ENCODE measurements at regions not wholly inside any gene's neighbourhood (a gene's known extent, or its start where the extent isn't known, plus 50 kb on each side); places are given as distances from the start of the nearest gene placed in this dataset.
"Not testable (repeated sequence)": the region's sequence is repeated elsewhere in the genome, so short reads cannot be mapped to it uniquely, and the experiment has no call there.

- H3K36me3 Mint-ChIP-seq (ENCODE audit: low read depth); H3F3A ChIP-seq (replicated peaks; ENCODE audit: low read depth); H3K4me2 ChIP-seq; H3K4me3 Mint-ChIP-seq; H3K4me3 ChIP-seq; H3K27me3 Mint-ChIP-seq (ENCODE audit: insufficient read depth, low read depth, poor library complexity); H3K27ac Mint-ChIP-seq; H3K27ac ChIP-seq (ENCODE audit: low read depth); H3K27me3 ChIP-seq (ENCODE audit: insufficient read depth); H2AFZ ChIP-seq; H3K9me2 ChIP-seq (ENCODE audit: insufficient read depth); ATAC-seq; H3K79me2 ChIP-seq (replicated peaks; ENCODE audit: insufficient read depth); H4K20me1 ChIP-seq (replicated peaks; ENCODE audit: insufficient read depth); H3K36me3 ChIP-seq (ENCODE audit: insufficient read depth); H3K9me3 Mint-ChIP-seq; DNase-seq (ENCODE audit: low spot score): not testable (repeated sequence)
- H3K4me1 ChIP-seq (ENCODE audit: insufficient read depth): peaks cover 22% of the 10 kb centered on the region
- peaks cover 25% of the 10 kb centered on the region for H3K4me1 Mint-ChIP-seq
Observed at GRCh38 chr5:50581845-50582244, 84.6 kb upstream of the PARP8 start.

- Histone ChIP-seq H4K20me1 (replicated peaks; ENCODE audit: insufficient read depth) (no peaks in the 10 kb centered on the region), H3K4me3 (no peak overlapping the region), H3K4me2 (no peak overlapping the region), H3K4me1 (ENCODE audit: insufficient read depth) (peaks cover 22% of the 10 kb centered on the region), H3K27me3 (ENCODE audit: insufficient read depth) (no peaks in the 10 kb centered on the region), H2AFZ (no peak overlapping the region), H3K27ac (ENCODE audit: low read depth) (no peak overlapping the region), H3K79me2 (replicated peaks; ENCODE audit: insufficient read depth) (no peaks in the 10 kb centered on the region), H3K36me3 (ENCODE audit: insufficient read depth) (no peaks in the 10 kb centered on the region), H3K9me2 (ENCODE audit: insufficient read depth) (no peaks in the 10 kb centered on the region), H3F3A (replicated peaks; ENCODE audit: low read depth) (no peaks in the 10 kb centered on the region)
- Mint-ChIP-seq H3K27me3 (ENCODE audit: insufficient read depth, low read depth, poor library complexity) (peaks cover 3% of the 10 kb centered on the region), H3K9me3 (peaks cover 3% of the 10 kb centered on the region; the same call in 1 of the 3 replicates), H3K4me1 (peaks cover 25% of the 10 kb centered on the region), H3K27ac (no peak overlapping the region), H3K4me3 (no peak overlapping the region), H3K36me3 (ENCODE audit: low read depth) (no peaks in the 10 kb centered on the region; the same call in 2 of the 3 replicates)
- no peak for ATAC-seq
- DNase-seq (ENCODE audit: low spot score): no peak
- TF ChIP-seq, protein P1, sequence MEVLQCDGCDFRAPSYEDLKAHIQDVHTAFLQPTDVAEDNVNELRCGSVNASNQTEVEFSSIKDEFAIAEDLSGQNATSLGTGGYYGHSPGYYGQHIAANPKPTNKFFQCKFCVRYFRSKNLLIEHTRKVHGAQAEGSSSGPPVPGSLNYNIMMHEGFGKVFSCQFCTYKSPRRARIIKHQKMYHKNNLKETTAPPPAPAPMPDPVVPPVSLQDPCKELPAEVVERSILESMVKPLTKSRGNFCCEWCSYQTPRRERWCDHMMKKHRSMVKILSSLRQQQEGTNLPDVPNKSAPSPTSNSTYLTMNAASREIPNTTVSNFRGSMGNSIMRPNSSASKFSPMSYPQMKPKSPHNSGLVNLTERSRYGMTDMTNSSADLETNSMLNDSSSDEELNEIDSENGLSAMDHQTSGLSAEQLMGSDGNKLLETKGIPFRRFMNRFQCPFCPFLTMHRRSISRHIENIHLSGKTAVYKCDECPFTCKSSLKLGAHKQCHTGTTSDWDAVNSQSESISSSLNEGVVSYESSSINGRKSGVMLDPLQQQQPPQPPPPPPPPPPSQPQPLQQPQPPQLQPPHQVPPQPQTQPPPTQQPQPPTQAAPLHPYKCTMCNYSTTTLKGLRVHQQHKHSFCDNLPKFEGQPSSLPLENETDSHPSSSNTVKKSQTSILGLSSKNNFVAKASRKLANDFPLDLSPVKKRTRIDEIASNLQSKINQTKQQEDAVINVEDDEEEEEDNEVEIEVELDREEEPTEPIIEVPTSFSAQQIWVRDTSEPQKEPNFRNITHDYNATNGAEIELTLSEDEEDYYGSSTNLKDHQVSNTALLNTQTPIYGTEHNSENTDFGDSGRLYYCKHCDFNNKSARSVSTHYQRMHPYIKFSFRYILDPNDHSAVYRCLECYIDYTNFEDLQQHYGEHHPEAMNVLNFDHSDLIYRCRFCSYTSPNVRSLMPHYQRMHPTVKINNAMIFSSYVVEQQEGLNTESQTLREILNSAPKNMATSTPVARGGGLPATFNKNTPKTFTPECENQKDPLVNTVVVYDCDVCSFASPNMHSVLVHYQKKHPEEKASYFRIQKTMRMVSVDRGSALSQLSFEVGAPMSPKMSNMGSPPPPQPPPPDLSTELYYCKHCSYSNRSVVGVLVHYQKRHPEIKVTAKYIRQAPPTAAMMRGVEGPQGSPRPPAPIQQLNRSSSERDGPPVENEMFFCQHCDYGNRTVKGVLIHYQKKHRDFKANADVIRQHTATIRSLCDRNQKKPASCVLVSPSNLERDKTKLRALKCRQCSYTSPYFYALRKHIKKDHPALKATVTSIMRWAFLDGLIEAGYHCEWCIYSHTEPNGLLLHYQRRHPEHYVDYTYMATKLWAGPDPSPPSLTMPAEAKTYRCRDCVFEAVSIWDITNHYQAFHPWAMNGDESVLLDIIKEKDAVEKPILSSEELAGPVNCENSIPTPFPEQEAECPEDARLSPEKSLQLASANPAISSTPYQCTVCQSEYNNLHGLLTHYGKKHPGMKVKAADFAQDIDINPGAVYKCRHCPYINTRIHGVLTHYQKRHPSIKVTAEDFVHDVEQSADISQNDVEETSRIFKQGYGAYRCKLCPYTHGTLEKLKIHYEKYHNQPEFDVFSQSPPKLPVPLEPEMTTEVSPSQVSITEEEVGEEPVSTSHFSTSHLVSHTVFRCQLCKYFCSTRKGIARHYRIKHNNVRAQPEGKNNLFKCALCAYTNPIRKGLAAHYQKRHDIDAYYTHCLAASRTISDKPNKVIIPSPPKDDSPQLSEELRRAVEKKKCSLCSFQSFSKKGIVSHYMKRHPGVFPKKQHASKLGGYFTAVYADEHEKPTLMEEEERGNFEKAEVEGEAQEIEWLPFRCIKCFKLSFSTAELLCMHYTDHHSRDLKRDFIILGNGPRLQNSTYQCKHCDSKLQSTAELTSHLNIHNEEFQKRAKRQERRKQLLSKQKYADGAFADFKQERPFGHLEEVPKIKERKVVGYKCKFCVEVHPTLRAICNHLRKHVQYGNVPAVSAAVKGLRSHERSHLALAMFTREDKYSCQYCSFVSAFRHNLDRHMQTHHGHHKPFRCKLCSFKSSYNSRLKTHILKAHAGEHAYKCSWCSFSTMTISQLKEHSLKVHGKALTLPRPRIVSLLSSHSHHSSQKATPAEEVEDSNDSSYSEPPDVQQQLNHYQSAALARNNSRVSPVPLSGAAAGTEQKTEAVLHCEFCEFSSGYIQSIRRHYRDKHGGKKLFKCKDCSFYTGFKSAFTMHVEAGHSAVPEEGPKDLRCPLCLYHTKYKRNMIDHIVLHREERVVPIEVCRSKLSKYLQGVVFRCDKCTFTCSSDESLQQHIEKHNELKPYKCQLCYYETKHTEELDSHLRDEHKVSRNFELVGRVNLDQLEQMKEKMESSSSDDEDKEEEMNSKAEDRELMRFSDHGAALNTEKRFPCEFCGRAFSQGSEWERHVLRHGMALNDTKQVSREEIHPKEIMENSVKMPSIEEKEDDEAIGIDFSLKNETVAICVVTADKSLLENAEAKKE (CRISPR knock-in tag; IDR thresholded peaks at IDR 0.05): no peak
Observed at GRCh38 chr5:50582699-50583098, 83.7 kb upstream of the PARP8 start.
